H4 (cell line): ENCODE measurements at regions not wholly inside any gene's neighbourhood (a gene's known extent, or its start where the extent isn't known, plus 50 kb on each side); places are given as distances from the start of the nearest gene placed in this dataset.
"Not testable (repeated sequence)": the region's sequence is repeated elsewhere in the genome, so short reads cannot be mapped to it uniquely, and the experiment has no call there.

Experiments
- DNase-seq: peaks from one replicate; pipeline ENCODE4 v3.0.0-alpha.2; 2015; ENCODE audit warnings: low spot score

DNA sequence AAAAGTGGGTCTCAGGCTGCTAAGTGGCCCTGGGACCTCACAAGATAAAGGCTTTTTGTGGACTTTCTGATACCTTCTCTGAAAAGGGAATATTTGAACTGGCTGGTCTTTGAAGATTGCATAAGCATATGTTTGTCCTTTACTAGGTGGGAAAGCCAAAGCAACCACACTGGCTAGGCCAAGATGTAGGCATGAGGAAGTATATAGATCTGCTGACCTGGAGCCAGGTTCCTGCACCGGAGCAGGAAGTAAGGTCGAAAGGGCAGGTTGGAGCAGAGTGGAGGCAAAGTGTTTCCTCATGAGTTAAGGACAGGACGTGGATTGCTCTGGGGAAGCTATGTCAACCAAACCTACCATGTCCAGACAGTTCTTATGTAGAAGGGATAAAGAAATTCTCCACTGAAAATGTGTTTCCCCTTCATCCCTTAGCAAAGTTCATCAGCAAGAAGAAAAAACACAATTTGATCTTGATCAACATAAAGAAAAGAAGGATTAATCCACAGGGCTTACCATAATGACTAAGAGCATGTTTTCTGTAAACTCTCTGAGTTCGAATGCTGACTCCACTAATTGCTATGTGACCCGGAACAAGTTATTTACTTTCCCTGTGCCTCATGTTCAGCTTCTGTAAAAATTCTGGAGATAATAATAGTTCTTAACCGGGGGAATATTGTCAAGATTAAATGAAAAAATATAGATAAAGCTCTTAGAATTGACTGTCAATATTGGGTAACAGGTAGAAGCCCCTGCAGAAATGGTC is 156.1 kb upstream of the SRD5A2 start:
- no peak for DNase-seq

DNA sequence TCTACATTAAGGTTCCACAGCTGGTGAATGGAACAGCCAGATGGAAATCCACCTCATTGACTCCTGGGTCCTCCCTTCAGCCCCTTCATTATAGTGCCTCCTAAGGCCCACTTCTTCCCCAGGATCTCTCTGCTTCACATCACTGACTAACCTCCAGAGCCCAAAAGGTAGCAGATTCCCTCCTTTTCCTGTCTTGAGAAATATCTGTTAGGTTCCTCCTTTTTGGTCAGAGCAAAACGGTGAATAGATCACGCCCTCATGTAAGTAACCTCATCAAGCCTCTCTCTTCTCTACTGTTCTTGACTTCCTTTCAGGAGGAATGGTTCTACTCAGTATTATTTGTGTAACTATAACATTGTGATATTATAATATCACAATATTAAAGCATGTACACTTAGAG is 155.0 kb upstream of the SRD5A2 start:
- DNase-seq, result no peak

DNA sequence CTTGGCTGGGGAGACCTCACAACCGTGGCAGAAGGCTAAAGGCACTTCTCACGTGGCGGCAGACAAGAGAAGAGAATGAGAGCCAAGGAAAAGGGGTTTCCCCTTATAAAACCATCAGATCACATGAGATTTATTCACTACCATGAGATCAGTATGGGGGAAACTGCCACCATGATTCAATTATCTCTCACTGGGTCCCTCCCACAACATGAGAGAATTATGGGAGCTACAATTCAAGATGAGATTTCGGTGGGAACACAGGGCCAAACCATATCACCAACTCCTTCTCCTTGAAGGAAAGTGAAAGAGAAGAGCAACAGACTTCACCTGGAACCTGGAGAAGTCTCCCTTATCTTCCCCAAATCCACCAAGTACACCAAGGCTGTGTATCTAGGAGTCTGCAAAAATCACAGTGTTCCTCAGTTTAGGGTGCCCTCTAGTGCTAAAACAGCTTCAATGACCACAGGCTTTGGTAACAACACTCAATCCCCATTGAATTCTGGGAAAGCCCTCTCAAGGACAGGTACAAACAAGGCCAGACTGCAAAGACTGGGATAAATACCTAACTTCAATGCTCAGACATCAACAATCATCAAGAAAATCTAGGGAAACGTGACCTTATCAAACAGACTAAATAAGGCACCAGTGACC is 148.8 kb upstream of the SRD5A2 start:
- peak; percentile 10 for DNase-seq

DNA sequence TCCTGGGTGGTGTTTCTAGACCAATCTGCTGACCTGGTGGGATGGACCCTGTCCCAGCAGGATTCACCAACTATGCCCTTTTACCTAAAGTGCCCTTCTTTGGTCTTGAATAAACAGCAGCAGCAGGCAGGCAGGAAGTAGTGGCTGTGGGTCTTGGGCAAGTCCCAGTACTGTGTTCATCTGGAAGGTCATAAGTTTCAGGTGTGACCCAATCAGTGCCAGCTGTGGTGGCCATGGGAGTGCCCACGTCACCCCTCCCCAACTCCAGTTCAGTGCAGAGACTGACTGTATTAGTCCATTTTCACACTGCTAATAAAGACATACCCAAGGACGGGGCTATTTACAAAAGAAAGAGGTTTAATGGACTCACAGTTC is 148.3 kb upstream of the SRD5A2 start:
- DNase-seq, result peak; percentile 2

DNA sequence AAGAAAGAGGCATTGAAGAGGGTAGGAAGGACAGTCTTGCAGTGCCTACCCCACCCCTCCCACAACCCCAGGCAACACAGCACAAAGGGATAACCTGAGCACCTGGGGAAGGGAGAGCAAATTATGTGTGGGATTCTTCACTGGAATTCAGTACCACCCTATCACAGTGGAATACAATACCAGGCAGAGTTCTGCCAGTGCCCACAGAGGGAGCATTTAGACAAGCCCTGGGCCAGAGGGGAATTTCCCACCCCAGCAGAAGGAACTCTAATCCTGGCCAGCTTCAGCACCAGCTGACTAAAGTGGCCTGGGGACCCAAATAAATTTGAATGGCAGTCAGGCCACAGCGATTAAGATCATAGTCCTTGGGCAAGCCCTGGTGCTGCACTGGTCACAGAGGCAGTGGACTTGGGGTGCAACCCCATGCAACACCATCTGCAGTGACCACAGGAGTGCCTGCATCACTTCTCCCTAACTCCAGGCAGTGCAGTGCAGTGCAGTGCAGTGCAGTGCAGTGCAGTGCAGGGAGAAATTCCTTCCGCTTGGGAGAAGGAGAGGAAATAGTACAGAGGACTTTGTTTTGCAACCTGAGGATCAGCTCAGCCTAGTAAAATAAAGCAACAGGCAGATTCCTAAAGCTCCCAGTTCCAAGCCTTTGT is 147.8 kb upstream of the SRD5A2 start:
- no peak for DNase-seq

DNA sequence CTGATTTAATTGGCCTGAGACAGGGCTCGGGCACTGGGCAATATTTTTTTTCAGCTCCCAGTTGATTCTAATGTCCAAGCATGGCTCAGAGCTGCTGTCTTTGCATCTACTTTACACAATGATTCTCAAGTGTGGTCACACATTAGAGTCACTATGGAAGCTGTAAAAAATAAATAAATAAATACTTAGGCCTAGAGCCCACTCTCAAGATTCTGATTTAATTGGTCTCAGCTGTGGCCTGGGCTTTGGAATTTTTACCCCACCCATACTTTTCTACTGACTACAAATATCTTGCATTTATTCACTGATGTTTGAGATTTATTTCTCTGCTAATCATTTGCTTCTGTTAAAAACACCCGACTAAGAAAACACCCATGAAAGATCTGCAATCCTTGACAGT is 145.7 kb upstream of the SRD5A2 start:
- no peak for DNase-seq

DNA sequence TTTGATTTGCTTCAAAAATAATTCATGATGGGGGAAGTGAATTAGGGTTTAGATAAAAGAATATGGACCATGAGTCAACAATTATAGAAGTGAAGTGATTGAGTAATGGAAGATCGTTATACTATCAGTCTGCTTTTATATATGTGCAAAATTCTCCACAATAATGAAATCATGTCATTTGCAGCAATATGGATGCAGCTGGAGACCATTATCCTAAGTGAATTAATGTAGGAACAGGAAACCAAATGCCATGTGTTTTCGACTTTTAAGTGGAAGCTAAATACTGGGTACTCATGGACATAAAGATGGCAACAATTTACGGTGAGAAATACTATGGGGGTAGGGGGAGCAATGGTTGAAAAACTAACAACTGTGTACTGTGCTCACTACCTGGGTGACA is 144.7 kb upstream of the SRD5A2 start:
- DNase-seq, result no peak

DNA sequence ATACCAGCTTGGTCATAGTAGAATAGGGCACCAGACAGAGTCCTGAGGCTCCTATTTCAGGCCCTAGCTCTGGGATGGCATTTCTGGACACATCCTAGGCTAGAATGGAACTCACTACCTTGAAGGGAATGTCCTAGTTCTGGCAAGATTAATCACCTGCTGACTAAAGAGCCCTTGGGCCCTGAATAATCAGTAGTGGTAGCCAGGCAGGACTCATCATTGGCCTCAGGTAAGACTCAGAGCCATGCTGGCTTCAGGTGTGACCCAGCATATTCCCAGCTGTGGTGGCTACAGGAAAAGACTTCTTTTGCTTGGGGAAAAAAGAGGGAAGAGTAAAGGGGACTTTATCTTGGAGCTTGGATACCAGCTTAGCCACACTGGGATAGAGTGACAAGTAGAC is 131.0 kb upstream of the SRD5A2 start:
- no peak for DNase-seq

DNA sequence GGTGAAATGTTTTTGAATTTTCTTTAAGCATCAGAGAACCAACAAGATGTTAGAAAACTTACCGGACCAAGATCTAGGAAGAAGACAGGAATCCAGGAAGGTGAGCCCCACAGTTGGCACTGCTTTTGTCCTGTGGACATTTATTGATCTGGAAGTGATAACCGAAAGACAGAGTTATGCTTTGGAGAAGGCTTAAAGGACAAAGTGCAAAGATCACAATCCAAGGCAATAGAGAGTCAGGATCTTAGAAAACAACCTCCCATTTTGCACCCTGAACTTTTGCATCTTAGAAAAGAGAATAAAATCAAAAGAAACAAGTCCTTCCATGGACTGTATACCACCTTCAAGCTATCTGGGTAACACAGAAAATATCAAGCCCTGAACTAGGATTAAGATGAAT is 129.4 kb upstream of the SRD5A2 start:
- DNase-seq, result no peak

DNA sequence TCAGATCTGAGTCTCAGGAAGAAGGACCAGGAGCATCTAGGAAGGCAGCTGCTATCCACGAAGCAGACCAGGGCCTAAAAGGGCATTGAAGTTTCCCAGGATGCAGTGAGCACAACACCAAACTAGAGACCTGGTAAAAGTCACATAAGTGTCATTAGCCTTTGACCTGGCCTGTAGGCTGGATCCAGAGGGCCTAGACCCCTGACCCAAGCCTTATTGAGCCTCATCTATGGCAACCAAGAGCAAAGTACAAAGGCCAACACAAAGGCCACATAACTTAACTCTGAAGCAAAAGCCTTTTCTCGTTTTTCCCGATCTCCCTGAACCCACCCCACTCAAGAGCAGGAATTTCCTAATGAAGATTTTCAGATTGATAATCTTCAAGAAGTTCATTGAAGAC is 127.3 kb upstream of the SRD5A2 start:
- no peak for DNase-seq

DNA sequence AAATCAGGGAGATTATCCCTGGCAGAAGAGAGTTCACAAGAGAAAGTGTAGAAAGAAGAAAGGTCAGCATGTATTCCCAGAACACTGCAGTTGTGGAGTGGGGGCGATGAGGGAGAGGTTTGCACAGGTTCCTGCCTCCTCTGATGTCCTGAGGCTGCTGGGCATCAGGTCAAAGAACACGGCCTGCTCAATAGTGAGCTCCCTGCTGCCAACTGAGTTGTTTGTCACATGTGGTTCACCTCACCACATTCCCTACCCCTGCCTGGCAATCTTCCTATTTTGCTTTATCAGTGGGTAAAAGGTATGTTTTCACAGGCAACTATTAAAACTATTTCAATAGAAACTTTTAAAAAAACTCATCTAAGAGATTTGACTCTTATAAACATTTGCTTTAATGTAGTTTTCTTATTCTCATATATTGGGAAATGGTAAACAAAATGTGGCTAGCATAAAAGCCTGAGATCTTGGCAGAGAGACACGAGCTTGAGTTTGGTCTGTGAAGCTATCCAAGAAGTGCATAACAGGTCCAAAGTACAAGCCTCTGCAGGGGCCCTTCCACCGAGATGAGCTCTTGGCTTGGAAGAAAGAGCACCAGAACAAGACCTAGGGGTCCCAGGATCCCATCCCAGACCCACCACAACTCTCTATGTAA is 123.9 kb upstream of the SRD5A2 start:
- no peak for DNase-seq

DNA sequence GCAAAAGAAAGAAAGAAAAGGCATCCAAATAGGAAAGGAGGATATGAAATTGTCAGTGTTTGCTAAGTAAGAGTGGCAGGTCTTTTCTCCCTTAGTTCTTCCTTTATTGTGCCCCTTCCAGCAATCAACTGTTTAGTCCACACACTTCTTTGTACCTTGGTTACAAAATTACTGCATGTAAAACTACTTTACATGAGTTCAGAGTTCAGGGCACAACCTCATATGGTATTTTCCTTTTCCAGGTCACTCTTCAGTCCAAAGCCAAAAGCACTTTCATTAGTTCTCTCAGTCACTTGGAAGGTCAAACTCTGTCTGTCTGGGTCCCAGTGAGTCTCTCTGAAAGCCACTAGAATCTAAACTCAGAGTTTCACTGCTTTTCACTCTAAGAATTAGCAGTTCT is 122.5 kb upstream of the SRD5A2 start:
- no peak for DNase-seq

DNA sequence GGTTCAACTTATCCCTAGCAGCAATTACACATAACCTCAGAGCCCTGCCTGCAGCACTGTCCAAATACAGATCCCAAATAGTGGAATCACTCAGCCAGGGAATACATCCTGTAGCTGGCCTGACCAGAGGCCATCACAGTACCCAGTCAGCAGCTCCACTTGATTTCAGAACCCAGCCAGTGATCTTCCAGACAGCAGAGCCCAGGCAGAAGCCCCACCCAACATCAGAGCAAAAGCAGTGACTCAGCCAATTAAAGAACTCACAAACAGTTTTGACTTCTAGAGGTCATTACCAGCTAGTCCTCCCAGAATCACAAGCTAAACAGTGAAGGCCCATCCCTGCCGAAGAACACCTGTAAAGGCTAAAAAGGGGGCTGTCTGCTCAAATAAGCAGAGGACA is 118.0 kb upstream of the SRD5A2 start:
- no peak for DNase-seq

DNA sequence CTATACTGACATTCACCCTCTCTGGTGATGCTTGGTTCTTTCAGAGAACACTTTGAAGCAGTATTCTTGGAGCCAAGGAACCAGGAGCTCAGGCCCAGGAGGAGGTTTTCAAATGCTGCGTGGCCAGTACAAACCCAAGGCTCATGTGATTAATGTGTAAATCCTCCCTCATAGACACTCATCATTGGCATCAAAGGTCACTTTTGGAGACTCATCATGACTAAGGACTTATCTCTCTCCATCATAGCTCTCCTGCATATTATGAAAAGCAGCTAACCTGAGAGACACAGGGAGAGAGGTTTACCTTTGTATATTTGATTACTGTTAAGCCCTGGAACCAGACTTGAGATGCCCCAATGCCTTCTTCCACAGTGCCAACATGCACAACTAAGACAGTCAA is 115.3 kb upstream of the SRD5A2 start:
- no peak for DNase-seq

DNA sequence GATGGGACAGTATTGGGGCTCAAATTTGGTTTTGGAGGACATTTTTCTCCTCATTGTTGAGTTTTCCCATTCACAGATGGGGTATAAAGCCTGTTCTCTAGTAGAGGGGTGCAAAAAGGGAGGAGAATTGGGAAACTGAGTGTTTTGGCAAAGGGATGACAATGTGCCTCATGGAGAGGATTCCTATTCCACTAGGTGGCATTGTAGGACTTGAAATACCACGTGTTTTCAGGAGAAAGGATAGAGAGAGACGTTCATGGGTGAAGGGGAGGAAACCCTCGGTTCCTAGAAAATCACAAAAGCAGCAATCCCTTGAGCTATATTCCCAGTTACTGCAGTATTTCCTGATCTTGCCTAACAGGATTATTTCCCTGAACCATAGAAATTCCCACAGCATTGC is 113.7 kb upstream of the SRD5A2 start:
- DNase-seq, result no peak

DNA sequence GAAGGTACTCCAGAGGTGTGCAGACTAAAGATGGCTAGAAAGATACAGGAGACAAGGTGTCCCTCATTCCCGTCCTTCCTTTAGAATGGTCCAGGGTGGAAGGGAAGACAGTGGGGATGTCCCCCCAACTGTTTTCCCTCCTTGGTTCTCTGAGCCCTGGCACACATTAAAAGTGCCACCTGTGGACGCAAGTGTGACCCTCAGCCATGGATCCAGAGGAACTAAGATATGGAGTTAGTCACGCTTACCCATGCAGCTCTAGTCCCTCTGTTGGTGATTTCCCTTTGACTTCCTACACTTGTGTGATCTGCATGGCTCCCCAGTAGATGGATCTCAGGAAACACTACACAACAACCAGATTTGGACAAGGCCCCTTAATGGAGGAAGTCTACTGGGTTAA is 113.1 kb upstream of the SRD5A2 start:
- no peak for DNase-seq

DNA sequence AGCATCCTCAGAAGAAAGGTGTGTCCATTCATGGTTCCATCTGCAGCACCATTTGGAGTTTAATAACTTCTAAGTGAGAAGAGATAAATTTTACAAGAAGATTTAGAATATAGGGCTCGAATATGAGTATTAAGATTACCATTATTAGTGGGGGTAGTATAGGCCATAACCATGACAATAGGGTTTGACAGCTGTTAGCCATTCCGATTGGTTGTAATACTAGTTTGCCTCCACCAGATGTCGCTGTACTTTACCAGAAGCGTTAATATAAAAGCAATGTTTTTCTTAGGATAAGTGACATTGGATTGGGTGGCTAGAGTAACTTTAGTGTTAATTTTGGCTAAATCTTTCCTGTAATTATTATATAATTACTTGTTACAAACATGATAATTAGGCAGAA is 107.5 kb upstream of the SRD5A2 start:
- no peak for DNase-seq

DNA sequence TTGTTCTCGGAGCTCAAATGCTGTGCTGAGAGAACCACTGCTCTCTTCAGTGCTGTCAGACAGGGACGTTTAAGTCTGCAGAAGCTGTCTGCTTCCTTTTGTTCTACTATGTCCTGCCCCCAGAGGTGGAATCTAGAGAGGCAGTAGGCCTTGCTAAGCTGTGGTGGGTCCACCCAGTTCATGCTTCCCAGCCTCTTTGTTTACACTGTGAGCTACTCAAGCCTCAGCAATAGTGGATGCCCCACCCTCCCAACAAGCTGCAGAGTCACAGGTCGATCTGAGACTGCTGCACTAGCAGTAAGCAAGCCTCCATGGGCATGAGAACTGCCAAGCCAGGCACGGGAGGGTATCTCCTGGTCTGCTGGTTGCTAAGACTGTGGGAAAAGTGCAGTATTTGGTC is 102.8 kb upstream of the SRD5A2 start:
- not testable (repeated sequence) for DNase-seq

DNA sequence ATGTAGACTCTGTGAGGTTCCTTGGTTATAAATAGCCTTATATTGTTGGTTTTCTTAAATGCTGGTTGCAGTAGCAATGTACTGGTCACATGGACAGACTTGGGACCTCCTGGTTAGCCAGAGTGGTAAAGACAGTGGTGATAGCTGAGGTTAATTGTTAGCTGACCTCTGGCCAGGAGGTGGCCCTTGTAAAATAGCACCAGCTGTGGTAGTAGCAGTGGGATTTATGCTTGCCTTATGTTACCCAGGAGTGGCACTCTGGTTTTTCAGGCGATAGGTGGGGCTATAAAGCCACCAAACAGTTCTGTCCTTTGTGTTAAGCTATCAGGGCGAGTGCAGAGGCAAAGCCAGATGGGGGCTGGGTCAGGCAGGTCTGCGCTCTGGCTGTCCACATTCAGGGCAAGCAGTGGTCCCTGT is 94.8 kb upstream of the SRD5A2 start:
- no peak for DNase-seq

DNA sequence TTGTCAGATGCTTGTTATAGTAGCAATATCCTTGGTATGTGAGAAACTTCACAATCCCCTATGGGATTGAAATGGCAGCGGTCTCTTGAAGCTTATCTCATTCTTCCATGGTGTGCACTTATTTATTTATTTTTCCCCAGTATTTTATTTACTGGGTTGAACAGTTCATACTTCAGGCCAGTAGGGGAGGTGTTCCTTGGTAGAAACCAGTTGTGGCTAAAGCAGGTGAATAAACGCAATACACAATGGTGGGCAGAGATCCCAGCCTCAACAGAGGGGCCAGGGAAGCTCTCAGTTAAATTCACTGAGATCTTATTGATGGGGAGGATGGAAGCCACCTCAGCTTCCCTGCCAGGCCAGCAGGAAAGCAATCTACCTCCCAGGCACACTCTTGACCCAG is 93.7 kb upstream of the SRD5A2 start:
- DNase-seq, result no peak

DNA sequence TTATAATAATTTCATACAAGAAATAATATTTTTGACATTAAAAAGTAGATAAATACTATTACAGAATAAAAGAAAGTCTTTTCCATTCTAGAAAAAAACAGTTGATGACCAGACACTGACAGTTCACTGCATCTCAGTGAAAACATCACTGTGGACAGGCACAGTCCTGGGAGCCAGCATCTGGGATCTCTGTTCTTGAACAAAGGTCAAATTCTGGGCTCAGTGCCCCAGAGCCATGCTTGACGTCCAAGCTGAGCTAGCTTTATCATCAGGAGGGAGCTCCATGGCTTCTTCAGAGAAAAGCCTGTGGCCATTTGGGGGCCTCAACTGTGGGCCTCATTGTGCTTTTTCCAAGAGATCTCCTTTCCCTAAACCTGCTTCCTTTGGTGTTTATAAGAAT is 86.1 kb upstream of the SRD5A2 start:
- no peak for DNase-seq

DNA sequence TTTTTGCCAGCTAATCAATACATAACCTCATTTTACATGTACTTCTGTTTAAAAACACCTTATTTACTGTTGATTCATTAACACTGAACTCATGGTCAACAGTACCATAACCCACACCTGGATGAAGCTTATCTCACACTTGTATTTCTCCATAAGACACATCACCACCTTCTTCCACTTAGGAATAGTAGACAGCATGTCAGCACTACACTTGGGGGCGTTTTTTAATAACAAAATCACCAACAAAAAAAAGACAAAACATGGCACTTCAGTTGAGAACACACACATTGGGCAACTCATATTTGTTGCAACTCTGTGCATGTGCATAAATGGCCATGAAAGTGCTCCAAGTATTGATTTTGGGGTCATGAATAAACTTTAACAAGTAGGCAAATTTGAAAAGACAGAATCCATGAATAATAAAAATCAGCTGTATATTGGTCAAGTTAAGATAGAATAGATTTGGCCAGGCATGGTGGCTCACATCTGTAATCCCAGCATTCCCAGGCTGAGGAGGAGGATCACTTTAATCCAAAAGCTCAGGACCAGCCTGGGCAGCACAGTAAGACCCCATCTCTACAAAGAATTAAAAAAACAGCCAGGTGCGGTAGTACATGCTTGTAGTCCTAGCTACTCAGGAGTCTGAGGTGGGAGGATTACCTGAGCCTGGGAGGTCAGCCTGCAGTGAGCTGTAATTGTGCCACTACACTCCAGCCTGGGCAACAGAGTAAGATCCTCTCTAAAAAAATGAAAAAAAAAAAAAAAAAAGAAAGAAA is 84.4 kb upstream of the SRD5A2 start:
- no peak for DNase-seq
